HG03108 (cell line): ENCODE measurements at regions not wholly inside any gene's neighbourhood (a gene's known extent, or its start where the extent isn't known, plus 50 kb on each side); places are given as distances from the start of the nearest gene placed in this dataset.

Experiments
- ATAC-seq: cut with Tn5 transposase; IDR thresholded peaks from one replicate; pipeline ENCODE4 v1.9.1; 2021; ENCODE audit warnings: moderate library complexity; ENCODE audit not compliant: unreplicated experiment

DNA sequence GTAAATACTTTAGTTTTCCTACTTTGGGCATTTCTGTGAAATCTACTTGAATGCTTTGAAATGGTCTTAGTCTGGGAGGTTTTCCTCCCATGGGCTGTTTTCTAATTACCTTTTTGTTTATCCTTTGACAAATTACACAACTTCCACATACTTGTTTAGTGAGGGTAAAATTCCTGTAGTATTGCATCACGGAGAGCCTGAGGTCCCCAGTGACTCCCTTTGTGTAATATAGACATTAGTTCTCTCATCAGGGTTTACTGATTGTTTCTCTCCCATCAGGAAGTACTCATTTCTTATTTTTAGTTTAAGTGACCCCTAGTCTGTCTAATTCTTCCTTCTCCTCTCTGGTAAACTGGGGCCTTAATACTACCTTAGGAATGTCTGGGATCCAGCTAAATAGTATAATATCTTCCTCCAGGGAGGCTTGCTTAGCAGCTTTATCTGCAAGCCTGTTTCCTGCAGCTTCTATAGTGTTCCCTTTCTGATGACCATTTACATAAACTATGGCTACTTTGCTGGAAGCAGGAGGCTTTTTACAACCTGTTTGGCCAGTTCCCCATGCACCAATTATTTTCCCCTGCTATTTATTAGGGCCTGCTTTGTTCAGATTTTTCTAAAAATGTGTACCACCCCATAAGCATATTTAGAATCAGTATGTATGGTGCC lies 87.2 kb upstream of the XCR1 start:
- no peak for ATAC-seq

DNA sequence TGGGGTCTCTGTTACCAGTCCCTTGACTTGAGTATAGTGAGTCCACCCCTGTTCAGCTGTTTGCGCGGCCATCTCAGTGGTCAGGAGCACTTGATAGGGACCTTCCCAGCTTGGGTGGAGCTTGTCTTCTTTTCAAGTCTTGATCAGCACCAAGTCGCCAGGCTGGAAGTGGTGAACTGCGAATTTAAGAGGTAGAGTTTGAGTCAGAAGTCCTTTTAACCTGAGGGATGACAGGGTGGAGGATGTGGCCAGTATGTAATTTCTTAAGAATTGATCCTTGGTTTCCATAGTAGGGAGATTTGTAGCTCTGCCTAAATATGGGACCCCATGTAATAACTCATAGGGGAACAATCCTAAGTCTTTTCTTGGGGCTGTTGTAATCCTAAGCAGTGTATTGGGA lies 86.3 kb upstream of the XCR1 start:
- no peak for ATAC-seq

DNA sequence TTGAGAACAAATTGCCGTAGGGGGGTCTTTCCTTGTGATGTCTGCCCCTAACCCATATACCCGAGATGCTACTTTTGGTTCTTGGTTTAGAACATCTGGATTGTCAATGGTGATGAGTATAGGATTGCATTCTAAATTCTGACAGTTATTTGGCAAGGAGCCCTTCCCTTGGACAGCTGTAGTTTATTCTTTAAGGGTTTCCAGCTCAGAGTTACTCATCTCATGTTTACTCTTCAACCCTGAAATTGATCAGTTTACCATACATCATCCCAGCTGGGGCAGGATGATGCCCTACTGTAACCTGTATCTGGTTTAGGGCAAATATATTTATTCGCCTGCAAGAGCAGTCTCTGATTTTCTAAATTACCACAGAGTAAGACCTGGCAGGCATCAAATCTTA lies 85.7 kb upstream of the XCR1 start:
- no peak for ATAC-seq

DNA sequence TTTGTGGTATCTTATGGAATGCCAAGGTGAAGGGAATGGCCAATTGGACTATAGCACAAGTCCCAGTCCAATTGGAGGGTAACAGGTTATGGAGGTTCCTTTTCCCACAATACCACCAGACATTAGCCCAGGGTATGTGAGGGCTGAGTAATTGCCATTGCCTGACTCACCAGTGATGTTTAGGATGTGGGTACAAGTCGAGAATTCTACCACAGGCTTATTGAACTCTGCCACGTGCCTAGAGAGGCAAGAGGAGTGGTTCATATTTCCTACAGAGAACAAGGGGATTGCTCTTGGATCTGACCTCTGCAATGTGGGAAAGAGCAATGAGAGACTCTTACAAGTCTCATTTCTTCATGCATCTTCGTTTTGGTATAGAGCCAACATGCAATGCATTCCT lies 85.0 kb upstream of the XCR1 start:
- ATAC-seq: no peak

DNA sequence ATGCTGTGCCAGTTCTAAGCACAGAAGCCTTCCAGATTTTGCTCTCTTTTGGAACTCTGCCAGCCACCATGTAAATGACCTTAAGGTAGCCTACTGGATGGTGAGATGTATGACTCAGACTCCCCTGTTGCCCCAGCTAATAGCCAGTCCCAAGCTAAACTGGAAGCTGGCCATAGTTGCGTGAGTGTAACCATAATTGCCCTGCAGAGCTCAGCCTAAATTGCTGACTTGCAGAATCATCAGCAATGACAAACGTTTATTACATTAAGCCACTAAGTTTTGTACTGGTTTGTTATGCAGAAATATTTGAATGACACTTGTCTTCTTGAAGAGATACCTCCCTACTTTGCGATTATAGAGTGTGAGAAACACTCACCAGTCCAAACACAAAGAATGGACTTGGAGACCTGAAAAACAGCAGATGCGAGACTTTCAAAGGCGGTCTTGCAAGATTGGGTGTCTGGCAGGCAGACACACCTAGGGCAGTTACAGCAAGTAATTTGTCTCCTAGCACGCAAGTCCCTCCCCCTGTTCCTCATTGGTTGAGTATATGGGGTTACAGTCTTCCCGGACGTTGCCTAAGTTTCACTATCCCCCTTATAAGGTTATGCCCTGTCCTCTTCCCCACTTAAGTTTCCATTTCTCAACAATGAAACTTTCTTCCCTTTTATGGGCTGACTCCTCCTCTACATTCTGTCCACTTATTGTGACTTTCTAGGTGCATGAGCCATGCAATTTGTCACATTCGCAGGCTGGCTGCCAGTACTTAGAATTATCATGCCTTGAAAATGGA lies 83.6 kb upstream of the XCR1 start:
- no peak for ATAC-seq

DNA sequence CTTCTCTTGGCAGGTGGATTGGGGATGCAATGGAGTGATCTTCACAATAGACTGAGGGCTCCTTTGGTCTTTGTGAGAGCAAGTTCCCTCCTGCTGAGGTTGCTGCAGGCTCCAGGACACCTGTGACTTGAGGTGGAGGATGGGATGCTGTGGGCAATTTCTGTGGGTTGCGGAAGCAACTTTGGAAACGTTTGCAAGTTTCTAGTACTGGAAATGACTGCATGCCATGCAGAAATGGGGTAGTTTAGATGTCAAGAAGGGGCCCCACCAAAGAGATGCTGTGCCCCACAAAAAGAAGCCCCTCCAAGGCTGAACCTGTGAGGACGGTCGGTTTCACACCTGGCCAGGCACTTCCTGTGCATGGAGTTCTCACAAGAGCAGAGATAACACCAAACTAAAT lies 80.4 kb upstream of the XCR1 start:
- ATAC-seq: no peak

DNA sequence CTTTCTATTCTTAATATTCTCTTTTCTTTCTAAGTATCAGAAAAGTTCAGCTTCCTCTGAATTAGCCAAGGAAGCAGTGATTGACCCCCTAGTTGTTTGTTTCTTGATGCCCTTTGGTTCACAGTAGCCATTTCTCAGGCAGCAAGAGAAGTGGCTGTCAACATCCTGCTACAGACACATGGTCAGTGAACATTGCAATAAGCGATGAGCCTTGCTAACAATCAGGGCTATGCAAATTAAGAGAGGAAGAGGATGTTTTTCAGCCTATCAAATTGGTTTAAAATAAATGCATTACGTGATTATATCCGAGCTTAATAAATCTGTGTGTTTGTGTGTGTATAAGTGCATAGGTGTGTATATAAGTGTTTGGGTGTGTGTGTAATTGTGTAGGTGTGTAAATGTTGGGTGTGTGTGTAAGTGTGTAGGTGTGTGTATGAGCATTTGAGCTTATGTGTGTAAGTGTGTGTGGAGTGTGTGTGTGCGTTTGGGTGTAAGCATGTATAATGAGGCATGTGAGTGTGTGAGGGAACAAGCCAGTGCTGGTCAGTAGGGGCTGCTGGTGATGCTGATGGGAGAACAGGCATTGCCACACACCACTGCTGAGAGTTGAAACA lies 78.1 kb upstream of the XCR1 start:
- no peak for ATAC-seq

DNA sequence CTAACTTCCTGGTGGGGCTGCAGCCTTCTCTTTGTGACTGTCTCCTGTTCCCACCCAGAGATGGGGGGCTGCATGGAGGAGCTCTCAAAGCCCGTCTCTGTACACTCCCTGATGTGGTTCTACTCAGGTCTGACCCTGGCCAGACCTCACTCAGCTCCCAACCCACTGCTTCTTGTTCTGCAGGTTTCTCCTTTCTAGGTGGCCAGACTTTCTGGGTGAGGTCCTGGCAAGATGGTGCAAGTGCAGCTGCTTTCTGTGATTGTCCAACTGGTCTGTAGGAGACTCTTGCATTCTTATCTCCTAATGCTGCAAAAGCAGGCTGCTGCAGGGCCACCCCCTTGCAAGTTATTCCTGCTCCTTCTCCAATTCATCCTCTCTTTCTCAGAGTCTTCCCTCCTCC lies 77.4 kb upstream of the XCR1 start:
- ATAC-seq: no peak

DNA sequence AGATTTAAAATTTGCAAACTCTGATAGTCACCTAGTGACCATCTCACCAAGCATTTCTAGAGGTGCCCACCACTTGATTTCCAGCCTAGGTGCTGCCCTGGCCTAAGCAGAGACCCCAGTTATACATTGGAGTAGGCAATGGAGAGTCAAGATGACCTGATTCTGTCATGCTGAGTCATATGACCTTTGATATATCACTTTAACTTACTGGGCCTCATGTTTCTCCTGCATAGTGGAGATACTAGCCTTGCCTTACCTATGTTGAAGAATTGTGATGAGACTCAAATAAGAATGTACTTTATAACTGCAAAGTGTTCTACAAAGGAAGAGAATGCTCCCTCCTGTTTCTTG lies 75.5 kb upstream of the XCR1 start:
- ATAC-seq: no peak

DNA sequence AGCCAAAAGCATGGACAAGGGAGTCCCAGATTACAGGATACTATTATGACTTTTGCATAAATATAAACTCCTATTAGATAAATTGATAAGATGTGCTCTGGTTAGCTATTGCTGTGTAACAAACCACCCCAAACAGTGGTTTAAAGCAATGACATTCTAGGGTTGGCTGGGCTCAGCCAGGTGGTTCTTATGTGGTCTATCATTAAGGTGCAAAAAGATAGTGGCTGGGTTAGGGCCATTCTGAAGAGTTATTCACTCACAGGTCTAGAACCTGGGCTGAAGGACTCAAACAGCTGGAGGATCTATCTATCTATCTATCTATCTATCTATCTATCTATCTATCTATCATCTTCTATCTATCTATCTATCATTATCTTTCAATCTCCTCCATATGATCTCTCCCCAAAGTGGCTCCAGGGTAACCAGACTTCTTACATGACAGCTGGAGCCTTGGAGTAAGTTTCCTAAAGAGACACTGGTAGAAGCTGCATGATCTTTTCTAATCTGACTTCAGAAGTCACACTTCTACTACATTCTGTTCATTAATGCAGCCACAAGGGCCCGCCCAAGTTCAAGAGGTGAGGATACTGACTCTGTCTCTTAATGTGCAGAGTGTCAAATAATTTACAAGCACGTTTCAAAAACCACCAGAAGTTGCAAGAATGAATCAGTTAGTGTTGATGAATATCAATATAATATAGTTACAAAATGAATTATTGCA lies 74.9 kb upstream of the XCR1 start:
- ATAC-seq: no peak

DNA sequence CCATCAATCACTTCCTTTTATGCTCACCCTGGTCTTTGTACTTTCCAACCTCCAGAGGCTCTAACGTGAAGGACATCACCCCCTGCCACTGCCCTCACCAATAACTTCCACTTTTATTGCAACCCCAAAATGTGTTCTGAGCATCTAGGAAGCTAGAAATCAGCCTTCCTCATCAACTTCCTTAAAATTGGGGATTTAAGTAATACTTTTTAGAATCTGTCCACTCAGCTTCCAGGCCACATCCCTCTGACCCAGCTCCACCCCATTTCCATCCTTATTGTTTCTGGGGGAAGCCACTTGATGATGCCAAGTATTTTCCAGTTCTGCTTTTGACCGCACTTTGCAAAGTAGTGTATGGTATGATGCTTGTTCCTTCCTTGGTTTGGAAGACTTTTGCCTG lies 73.5 kb upstream of the XCR1 start:
- ATAC-seq: no peak

DNA sequence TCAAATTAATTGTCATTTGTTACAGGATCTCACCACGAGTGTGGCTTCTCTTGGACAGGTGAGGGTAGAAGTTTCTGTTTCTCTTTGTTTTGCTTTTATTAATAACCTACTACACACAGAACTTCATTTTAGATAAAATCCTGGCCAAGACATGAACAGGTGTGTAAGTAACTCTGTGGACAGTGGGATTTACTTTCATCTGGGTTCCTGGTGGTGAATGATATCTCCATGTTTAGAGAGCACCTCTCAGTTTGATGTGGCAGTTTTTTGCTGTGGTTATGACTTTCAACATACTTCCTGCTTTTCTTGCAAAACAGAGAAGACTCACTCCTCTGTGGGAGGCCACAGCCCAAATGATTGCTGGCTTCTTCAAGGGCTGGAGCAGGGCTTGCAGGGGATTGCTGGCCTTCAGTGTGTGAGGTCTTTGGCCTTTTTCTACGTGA lies 71.1 kb upstream of the XCR1 start:
- ATAC-seq: peak; percentile 52

DNA sequence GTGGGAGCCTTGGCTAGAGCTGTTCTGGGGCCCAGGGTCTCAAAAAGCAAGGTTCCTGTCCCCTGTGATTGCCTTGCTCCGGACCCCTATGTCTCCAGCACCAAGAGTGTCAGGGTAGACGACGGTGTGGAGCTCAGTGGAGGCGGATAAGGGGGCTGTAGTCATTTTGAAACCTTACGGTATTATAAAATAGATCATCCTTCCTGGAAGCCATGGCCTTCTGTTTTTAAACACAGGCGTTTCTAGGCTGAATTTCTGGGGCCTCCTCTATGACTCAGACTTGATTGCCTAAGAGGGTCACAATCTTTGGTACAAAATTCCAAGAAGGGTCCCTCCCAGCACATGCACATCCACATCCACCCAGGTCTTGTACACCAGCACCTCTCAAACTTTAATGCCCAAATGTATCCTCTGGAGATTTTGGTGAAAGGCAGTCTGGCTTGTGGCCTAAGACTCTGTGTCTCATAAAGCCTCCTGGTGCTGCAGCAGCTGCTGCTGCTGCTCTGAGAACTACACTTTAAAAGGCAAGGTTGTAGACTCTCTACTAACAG lies 70.5 kb upstream of the XCR1 start:
- ATAC-seq: peak; percentile 26

DNA sequence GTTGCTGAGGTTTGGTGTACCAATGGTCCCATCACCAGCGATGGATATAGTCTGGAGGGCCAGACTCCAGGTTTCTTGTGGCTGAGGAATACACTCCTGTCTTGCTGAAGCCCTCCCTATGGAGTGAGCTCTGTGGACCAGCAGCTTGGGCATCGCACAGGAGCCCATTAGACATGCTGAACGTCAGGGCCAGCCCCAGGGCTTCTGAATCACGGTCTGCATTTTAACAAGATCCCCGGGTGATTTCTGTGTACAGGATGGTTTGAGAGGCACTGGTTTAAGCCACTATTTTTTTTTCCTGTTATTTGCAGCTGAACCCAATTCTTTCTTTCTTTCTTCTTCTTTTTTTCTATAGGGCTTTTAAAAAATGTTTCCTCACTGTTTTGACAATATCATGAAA lies 69.5 kb upstream of the XCR1 start:
- ATAC-seq: no peak

DNA sequence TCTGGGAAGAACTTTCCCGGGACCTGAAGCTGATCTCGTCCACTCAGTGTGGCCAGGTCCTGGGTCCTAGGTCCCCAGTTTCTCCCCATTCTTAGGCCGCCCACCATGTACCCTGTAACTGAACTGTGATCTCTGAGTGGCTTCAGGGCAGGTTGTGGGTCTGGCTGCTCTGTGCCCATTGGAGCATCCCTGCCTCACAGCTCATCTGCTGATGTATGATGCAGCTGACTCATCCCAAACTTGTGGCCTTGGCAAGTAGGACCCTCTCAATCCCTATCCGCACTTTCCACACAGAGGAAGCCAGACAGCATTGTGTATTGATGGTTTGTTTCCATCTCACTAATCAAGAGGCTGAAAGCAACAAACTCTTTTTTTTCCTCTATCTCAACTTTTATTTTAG lies 69.1 kb upstream of the XCR1 start:
- no peak for ATAC-seq

DNA sequence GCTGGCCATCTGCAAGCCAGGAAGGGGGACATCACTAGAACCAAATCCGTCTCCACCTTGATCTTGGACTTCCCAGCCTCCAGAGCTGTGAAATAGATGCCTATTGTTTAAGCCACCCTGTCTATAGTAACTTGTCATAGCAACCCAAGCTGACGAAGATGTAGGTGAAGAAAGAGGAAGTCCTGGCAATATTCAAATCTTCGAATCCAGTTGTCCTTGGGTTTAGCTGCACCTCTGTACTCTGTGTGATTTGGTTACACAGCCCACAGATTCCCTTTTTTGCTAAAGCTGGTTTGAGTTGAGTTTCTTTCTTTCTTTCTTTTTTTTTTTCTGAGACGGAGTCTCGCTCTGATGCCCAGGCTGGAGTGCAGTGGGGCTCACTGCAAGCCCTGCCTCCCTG lies 68.0 kb upstream of the XCR1 start:
- ATAC-seq: peak; percentile 35

DNA sequence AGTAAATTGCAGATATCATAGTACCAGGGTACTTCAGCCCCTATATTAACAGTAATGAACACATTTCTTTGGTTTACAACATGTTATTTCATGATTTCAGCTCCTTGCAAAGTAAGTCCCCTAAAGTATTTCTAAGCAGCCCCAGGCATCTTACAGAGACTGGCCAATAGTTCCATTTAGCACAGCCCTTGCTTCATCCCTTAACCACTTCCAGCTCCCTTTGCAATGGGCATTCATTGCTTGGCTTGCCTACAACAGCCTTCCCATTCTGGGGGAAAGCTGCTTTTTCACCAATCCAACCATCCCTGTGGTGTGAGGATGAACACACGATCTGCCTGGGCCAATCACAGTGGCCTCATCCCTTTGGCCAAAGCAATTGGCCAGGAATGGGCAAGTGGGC lies 67.2 kb upstream of the XCR1 start:
- ATAC-seq: no peak

DNA sequence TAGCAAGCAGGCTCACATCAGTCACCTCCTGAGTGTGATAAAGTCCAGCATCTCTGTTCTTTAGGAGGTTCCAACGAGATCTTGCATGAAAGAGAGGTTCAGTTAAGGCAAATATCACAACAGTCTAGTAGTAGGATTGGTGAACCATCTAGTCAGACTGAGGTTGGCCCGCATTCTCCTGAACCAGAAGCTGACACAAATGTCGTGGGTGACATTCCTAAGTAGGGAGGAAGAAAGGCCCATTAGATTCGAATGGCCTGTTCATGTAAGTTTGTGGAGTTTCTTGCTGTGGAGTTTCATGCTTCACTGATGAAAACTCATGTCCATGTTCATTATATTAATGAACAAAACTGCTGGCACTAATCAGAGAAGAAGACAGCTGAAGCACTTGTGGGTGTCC lies 66.7 kb upstream of the XCR1 start:
- ATAC-seq: no peak

DNA sequence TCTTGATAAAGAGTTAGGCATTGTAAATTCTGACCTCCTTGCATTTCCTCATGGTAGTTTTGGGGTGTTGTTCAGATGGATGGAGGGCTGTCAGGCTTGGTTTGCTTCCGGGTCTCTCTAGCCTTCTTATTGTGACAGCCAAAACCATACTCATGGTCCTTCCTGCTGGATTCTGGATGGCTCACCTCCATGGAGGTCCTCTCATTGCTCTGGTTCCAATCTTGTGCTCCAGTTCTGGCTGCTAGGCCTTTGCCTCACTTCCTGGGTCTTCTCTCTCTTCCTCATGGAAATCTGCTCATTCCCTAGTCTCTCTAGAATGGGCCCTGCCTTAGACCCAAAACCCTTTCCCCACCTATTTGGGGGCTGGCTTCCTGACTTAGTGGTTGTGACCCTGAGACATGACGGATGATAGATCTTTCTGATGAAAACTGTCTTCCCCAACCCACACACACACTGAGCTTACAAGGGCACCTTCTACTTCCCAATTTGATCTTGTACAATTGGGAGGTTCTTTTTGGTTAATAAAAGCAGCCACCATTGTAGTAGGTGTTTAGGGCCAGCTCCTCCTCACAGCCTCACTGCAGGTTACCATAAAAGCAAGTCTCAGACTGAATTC lies 66.2 kb upstream of the XCR1 start:
- ATAC-seq: no peak

DNA sequence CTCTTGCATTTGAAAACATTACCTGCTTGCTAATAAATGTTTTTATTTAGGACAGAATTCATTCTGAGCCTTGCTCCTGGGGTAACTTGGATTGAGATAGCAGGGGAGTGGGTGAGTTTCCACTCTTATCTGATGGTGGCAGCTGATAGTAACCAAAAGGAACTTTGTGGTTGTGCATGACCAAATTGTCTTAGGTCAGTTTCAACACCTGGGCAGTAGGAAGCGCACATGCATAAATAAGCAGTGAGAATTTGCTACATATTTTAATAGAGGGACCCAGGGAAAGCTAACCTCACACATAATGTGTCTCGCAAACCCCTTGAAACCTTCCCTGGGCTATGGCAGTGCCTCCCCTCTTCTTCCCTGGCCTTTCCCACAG lies 65.4 kb upstream of the XCR1 start:
- no peak for ATAC-seq
